Esophagus squamous epithelium (tissue), 5 donors: ENCODE measurements at regions not wholly inside any gene's neighbourhood (a gene's known extent, or its start where the extent isn't known, plus 50 kb on each side); places are given as distances from the start of the nearest gene placed in this dataset.

ENCODE experiments used
- DNase-seq: peaks from one replicate; lab custom pipeline; 2025; lab: John Stamatoyannopoulos, UW
- H3K27ac ChIP-seq, 4 donors: fragments of 200-600 bp; sonication (generic); one replicate each; pipeline ENCODE4 v1.5.1; 2016 to 2019; ENCODE audit warnings: mild to moderate bottlenecking in 1 of 4
- H3K27me3 ChIP-seq, 4 donors: fragments of 200-600 bp; sonication (generic); 1 replicate in 3 of 4; 2 replicates in 1 of 4; pipeline versions ENCODE4 v1.5.1 to v1.6.0; 2017 to 2021; ENCODE audit warnings: antibody characterized with exemption in 1 of 4
- H3K36me3 ChIP-seq, 3 donors: fragments of 200-600 bp; sonication (generic); one replicate each; pipeline ENCODE4 v1.5.1; 2016 to 2019
- H3K4me1 ChIP-seq, 3 donors: fragments of 200-600 bp; sonication (generic); one replicate each; pipeline ENCODE4 v1.5.1; 2017 to 2019
- H3K4me3 ChIP-seq, 4 donors: fragments of 200-600 bp; sonication (generic); 1 replicate in 3 of 4; 2 replicates in 1 of 4; pipeline ENCODE4 v1.5.1; 2016 to 2019; ENCODE audit warnings: mild to moderate bottlenecking in 2 of 4, moderate library complexity in 1 of 4
- H3K9me3 ChIP-seq, 3 donors: fragments of 200-600 bp; sonication (generic); one replicate each; pipeline ENCODE4 v1.5.1; 2016 to 2019
- CTCF ChIP-seq, 6 experiments: fragments of 450-650 bp in 4 of 6; fragments of 200-600 bp in 2 of 6; sonication (generic) in 2 of 6; IDR thresholded peaks; one replicate each; pipeline ENCODE4 v1.5.1; 2016 to 2019; ENCODE audit warnings: antibody characterized with exemption in 6 of 6, mild to moderate bottlenecking in 4 of 6, moderate library complexity in 4 of 6
- POLR2A ChIP-seq, 4 donors: fragments of 450-650 bp; IDR thresholded peaks; one replicate each; pipeline ENCODE4 v1.6.1; 2017; ENCODE audit warnings: antibody characterized with exemption in 4 of 4, mild to moderate bottlenecking in 4 of 4, moderate library complexity in 3 of 4
- WGBS, 2 donors: methylation state at CpG; one replicate each; pipeline ENCODE4 v1.1.5; 2018; 5-methylcytosine and 5-hydroxymethylcytosine counted together
- intact Hi-C: fragments of 100-400 bp; cut with DNase I; formaldehyde crosslinking; loops from one replicate; pipeline ENCODE4 v1.15.0; 2022
- donor health status: DM: yes; HTN: yes; CAD: no.

GRCh38 chr2:125701070-125701469, 954.9 kb upstream of the GYPC start:
- intact Hi-C loops = no loop called here
- TF ChIP-seq CTCF (IDR thresholded peaks at IDR 0.05) (no peak), POLR2A (IDR thresholded peaks at IDR 0.05) (no peak)
- Histone ChIP-seq H3K27ac (no peak overlapping the region), H3K4me3 (no peak overlapping the region), H3K36me3 (no peaks in the 10 kb centered on the region), H3K27me3 (no peaks in the 10 kb centered on the region), H3K9me3 (no peaks in the 10 kb centered on the region), H3K4me1 (no peaks in the 10 kb centered on the region)
- DNase-seq = no peak
- WGBS, 2 donors = 66 to 76% methylated on average over 2 of the region's 2 CpGs

DNA sequence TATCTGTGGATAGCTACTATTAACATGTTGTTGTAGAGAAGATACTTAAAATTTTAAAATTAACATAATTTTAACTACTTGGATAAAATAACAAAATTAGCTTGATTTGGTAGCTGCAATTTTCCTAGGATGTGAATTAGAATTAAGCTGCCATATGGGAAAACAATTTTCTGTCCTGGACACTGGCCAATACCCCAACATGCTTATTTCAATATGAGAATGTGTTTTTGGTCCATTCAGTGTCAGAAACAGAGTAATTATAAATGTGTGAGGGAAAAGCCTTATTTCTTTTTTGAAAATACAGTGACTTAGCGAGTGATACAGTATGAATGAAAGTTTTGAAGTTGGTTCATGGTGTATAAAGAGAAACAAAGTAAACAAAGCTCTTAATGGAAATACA, 948.3 kb upstream of the GYPC start:
- Histone ChIP-seq H3K27me3 (no peaks in the 10 kb centered on the region), H3K4me1 (no peaks in the 10 kb centered on the region), H3K27ac (no peak overlapping the region), H3K9me3 (no peaks in the 10 kb centered on the region), H3K36me3 (no peaks in the 10 kb centered on the region), H3K4me3 (no peak overlapping the region)
- intact Hi-C loops = no loop called here
- no peak for TF ChIP-seq CTCF (IDR thresholded peaks at IDR 0.05)
- WGBS, 2 donors = 43 to 45% methylated on average over 1 of the region's 1 CpG
- DNase-seq = no peak

GRCh38 chr2:125710561-125710960, 945.4 kb upstream of the GYPC start:
- no peaks in the 10 kb centered on the region for H3K9me3 ChIP-seq
- H3K27me3 ChIP-seq = no peaks in the 10 kb centered on the region
- TF ChIP-seq POLR2A (IDR thresholded peaks at IDR 0.05) (no peak), CTCF (IDR thresholded peaks at IDR 0.05) (no peak)
- H3K4me1 ChIP-seq = no peaks in the 10 kb centered on the region
- intact Hi-C loops = no loop called here
- no peak for DNase-seq
- no peak overlapping the region for H3K27ac ChIP-seq
- WGBS, 2 donors = 39 to 49% methylated on average over 6 of the region's 6 CpGs
- H3K4me3 ChIP-seq = no peak overlapping the region
- H3K36me3 ChIP-seq = no peaks in the 10 kb centered on the region

DNA sequence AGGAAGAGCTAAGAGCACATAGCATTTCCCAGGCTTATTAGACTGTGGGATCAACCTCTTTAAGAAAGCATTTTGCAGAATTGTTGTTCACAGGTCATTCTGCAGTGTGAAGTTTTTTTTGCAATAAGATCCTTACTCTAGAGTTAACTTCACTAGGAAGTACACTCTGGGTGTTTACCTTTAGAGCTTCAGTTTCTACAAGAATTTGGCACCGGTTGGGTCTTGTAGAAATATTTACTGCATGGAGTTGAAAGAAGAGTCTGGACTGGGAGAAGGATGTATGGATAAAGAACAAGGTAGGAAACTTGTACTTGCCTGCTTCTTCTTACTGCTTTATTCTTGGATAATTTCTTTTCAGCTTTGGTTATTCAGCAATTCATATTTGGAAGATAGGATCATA, 944.9 kb upstream of the GYPC start:
- no peaks in the 10 kb centered on the region for H3K9me3 ChIP-seq
- no peak for TF ChIP-seq POLR2A (IDR thresholded peaks at IDR 0.05)
- TF ChIP-seq CTCF (IDR thresholded peaks at IDR 0.05) = no peak
- intact Hi-C loops = no loop called here
- H3K36me3 ChIP-seq = no peaks in the 10 kb centered on the region
- DNase-seq = no peak
- H3K4me1 ChIP-seq = no peaks in the 10 kb centered on the region
- no peak overlapping the region for H3K27ac ChIP-seq
- no peak overlapping the region for H3K4me3 ChIP-seq
- 20 to 27% methylated on average over 1 of the region's 1 CpG for WGBS, 2 donors
- H3K27me3 ChIP-seq = no peaks in the 10 kb centered on the region

- H3K36me3 ChIP-seq = no peaks in the 10 kb centered on the region
- H3K9me3 ChIP-seq = no peaks in the 10 kb centered on the region
- no peak overlapping the region for H3K4me3 ChIP-seq
- H3K27me3 ChIP-seq = no peaks in the 10 kb centered on the region
- no peak for DNase-seq
- intact Hi-C loops = no loop called here
- H3K27ac ChIP-seq = no peak overlapping the region
- TF ChIP-seq POLR2A (IDR thresholded peaks at IDR 0.05) (no peak), CTCF (IDR thresholded peaks at IDR 0.05) (no peak)
- H3K4me1 ChIP-seq = no peaks in the 10 kb centered on the region
- 82 to 88% methylated on average over 6 of the region's 6 CpGs for WGBS, 2 donors
Observed at GRCh38 chr2:125713533-125713932, 942.4 kb upstream of the GYPC start.
